ENCODE measurements at regions not wholly inside any gene's neighbourhood (a gene's known extent, or its start where the extent isn't known, plus 50 kb on each side); places are given as distances from the start of the nearest gene placed in this dataset.

DNA sequence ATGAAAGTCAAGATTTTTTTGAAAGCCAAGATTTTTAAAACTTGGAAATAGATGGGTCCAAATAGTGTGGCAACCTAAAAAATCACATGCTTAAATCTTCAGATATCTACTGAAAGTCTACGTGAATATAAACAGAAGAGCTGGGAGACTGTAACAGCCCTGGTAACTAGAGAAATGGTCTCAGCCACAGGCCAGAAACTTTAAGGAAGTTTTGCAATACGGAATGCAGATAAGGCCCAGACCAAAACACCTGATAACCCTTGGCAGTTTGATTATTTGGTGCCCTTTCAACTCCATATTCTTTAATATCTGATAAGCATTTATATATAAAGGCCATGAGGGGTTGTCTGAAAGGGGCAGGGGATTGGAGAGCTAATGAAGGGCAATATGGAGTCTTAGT lies 537.3 kb upstream of the TGFBR2 start:
- DNase-seq: no peak

DNA sequence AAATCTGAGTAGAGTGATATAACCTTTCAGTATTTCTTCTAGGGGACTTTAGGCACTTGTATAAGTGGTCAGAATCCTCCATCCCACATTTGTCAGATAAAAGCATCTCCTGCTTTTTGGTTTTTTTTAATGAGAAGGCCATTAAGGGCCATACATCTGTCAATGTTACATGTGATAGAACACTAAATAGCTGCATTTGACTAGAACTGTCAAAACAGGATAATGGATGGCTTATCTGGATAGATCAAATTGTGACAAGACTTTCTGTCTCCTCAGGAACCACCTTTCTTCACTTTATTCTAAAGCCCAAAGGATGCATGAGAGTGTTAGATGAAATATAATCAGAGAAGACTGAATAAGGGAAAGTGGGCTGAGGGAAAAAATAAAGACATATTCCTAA lies 533.4 kb upstream of the TGFBR2 start:
- no peak for DNase-seq

GRCh38 chr3:30073622-30074021 lies 532.8 kb upstream of the TGFBR2 start:
- no peak for DNase-seq

GRCh38 chr3:30075514-30075913 lies 530.9 kb upstream of the TGFBR2 start:
- peak; percentile 12 for DNase-seq

DNA sequence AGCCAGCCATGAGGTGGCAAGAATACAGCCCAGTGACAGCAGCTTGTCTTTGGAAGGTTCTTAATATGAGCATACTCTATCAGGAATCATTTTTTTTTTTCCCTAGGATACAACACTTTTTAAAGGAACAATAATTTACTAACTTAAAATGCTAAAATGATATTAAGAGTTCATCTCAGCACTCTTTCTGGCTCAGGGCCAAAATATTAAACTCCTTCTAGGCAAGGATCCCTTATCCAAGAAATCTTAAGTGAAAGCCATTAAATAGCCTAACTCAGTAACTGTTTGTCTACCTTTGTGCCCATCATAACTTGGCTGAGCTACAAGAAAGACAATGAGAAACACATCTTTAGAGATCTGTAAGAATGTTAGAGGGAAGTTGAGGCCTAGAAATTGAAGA lies 529.5 kb upstream of the TGFBR2 start:
- DNase-seq: no peak

DNA sequence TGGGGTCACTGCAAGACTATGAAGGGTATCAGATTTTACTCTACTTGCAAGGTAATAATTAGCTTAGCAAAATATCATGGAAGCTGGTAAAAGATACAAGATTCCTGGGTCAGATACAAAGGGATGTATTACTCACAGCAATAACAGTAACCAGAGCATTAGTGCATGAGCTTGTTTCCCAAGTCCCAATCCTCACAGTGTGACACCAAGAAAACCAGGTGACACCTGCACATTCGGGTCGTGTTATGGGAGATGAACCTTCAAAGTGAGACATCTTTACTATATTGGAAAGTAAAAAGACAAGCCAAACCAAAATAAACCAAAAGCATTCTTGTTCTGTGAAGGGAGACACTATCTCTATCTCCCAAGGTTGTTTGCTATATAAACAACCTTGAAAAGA lies 528.7 kb upstream of the TGFBR2 start:
- DNase-seq: no peak

- no peak for DNase-seq
These were observed 527.7 kb upstream of the TGFBR2 start for GRCh38 chr3:30078736-30079135.

- DNase-seq: no peak
These were observed 524.5 kb upstream of the TGFBR2 start for GRCh38 chr3:30081904-30082303.

DNA sequence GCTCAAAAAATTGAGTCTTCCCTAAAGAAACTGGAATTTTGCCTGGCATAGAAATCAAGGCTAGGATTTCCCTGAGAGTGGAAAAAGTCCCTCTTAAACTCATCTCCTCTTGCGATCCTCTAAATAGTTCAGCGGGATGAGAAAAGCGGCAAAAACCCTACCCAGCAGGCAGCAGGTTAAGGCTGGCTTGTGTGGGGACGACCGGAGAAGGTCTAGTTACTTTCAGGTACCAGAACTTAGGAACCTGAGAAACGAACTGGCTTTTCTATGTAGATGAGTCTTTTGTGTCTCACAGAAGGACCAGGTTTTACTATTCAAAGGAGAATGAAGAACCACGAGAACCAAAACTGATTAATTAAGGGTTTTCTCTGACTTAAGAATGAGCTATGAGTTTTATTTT lies 523.7 kb upstream of the TGFBR2 start:
- no peak for DNase-seq

DNA sequence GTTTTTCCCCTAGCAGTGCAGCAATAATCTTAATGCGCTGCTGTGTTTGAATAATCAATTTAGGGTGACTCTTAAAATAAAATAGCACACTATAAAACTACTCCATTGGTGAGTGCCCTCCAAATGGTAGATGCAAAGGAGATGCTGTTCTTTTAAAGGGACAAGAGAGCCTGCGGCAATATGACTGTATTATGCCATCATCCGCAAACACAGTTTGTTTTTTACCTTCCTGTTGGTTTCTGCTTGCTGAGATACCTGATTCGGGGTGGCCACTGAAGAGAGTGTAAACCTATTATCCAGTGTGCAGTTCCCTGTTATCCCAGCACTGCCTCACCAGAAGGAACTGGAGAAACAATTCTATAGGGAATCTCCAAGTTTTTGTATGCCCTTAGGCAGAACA lies 523.1 kb upstream of the TGFBR2 start:
- no peak for DNase-seq

- DNase-seq: no peak
These were observed 522.1 kb upstream of the TGFBR2 start for GRCh38 chr3:30084316-30084715.

GRCh38 chr3:30084971-30085403 lies 521.4 kb upstream of the TGFBR2 start:
- no peak for DNase-seq

DNA sequence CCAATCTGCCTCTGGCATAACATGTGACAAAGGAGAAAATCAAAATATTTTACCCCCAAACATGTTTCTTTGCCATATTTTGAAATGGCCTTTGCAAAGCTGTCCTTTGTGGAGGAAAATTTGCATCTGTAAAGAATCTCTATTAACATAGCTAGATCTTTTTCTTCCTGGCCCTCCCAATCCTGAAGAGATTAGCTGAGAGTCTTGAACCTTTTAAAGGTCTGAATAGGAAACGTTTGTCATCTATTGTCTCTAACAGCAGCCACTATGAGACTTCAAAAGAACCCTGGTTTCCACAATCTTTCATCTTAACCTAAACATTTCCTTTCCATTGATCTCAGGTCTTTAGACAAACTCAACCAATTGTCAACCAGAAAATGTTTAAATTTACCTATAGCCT lies 520.9 kb upstream of the TGFBR2 start:
- DNase-seq: no peak

DNA sequence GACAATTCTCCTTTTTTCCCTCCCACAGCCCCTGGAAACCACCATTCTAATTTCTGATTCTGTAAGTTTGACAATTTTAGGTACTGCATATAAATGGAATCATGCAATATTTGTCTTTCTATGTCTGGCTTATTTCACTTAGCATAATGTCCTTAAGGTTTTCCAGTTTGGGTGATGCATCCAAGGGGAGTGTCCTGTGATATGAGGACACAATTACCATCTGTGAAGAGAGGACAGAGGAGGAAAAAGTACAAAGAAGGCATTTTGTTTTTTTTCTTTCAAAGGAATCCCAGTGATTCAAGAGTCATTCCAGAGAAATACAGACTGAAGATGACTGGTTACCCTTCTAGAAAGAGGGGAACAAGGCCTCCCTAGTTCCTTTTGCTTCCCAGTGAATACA lies 514.7 kb upstream of the TGFBR2 start:
- DNase-seq: no peak

DNA sequence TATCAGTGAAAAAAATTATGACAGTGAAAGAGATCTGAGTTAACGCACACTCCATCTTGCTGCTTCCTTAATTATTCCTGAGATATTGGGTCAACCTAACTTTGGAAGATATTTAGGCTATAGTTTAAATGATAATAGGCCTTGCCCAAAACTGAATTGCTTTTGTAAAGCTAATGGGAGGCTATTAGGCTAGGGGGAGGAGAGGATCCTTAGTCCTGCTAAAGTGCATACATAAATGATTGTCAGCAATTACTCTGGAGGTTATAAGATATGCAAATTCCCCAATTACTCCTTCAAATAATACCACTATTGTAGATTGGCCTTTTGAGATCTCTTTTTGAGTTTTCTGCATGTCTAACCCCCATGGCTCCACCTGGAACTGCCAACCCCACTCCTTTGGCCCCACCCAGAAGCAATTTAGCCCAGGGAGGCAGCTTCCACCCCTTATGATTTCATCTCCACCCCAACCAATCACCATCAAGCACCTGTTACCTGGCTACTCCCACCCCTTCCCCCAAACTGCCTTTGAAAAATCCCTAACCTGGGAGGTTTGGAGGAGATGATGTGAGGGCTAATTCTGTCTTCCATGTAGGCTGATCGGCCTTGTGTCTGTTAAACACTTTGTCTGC lies 509.3 kb upstream of the TGFBR2 start:
- no peak for DNase-seq

- peak; percentile 38 for DNase-seq
These were observed 508.2 kb upstream of the TGFBR2 start for GRCh38 chr3:30098243-30098642.

GRCh38 chr3:30098653-30099455 lies 507.5 kb upstream of the TGFBR2 start:
- DNase-seq: peak; percentile 67

GRCh38 chr3:30102356-30102755 lies 504.0 kb upstream of the TGFBR2 start:
- DNase-seq: no peak

DNA sequence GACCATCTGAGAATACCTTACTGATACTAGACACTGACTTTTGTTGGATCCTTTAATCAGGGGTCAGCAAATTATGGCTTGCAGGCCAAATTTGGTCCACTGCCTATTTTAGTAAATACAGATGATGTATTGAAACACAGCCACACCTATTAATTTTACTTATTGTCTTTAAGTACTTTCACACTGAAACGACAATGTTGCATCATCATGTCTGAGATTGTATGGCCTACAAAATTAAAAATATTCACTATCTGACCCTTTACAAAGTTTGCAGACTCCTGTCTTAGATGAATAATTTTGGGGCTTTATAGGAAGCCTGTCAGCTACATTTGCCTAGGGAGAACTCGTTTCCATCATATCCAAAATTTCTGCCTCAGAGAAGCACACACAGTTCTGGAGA lies 503.2 kb upstream of the TGFBR2 start:
- no peak for DNase-seq

DNA sequence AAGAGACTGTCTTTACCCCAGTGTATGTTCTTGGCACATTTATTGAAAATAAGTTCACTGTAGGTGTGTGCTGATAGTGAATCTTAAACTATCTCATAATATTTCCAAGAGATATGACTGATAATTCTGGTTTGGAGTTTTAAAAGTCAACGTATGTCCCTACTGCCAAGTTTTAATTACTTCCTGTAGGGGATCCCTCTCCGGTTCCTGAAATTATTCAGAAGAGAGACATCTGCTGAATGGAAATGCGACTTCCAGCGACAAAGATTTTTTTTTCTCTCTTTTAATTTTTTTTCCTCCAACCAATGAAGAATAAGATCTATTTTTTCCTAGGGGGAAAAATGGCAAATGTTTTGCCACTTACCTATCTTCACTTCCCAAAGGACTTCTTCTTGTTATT lies 498.9 kb upstream of the TGFBR2 start:
- DNase-seq: no peak

DNA sequence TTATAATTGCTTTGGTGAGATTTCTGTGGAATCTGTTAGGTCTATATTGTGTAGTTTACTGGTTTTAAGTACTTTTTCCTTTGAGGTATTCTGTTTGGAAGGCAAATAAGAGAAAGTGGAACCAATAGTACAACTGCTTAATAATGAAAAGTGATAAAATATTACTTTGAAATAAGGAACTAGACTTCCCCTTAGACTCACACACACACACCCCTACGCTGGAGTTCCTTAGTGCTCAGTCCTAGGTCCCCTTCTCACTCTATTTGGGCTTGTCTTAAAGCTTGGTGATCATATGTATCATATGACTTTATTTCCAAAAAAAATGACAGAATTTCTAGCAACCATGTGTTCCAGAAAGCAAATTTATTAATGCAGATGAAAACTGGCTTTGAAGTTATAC lies 494.0 kb upstream of the TGFBR2 start:
- no peak for DNase-seq

DNA sequence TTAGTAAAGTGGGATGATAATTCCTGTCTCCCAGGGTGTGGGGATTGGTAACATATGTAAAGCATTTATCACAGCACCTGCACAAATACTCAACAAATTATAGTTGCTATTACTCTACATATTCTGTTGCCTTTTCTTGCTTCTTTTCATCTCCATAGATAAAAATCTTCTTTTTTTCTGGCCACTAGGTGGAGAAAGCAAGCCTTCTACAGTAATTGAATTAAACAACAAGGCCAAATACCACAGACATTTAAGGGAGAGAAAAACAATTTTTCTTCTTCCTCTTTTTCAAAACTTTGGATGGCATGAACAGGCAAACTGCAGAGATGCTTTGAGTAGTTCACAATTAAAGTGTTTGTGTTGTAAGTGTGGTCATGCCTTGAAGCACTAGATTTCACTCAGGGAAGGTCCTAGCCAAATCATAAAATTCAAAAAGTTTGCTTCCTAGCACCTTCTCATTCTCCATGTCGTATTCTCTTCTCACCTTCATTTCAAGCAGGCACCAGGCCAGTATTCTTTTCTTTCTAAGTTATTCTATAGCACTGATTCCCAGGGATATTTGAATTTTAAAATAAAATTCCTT lies 493.4 kb upstream of the TGFBR2 start:
- peak; percentile 60 for DNase-seq

DNA sequence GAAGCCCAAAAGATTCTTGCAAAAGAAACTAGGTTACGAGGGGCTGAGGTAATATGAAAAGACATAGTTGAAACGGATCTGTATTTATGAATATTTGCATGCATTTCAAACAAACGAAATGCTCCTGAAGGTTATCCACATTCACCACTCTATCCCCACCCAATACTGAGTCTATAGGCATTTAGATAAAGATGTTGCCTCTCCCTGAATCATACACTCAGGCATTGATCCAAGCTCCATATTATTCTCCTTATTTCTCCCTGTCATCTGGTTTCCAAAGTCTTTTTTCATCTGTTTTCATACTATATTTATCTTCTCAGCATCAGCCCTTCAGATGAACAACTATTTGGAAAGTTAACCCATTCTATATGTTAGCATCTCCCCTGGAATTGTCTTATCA lies 492.5 kb upstream of the TGFBR2 start:
- DNase-seq: peak; percentile 39

DNA sequence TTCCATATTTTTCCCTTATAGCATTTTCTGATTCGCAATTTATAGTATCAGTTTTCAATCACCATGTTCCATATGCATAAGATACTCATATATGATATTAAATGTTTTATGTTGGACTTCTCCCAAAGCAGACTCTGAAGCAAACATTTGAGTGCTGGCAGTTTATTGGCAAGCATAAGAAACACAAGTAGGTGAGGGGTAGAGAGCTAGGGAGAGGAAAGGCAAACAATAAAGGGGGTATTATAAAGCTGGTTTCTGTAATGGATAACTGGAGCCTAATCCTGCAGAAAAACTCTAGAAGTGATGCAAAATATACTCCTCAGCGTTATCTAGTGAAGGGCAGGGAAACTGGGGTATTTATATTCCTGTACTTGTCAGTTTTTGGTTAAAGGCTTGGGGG lies 491.5 kb upstream of the TGFBR2 start:
- no peak for DNase-seq
